ENCODE measurements at regions not wholly inside any gene's neighbourhood (a gene's known extent, or its start where the extent isn't known, plus 50 kb on each side); places are given as distances from the start of the nearest gene placed in this dataset.

DNA sequence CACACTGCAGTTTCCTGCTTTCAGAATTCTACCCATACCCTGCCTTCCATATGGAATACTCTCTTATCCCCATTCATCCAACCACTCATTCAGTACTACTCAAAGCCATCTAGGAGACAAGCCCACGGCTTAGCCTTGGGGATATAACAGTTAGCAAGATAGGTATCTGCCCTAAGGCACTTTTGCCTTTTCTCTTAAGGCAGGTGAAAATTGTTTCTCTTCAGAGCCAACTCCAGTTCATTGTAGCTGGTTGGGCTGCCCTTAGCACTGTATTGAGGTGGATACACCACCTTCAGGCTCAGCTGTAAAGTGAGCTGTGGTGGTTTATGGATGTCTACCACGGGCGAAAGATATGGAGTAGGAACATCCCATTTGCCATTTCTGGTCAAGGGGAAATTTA, 729.7 kb upstream of the TBX3 start:
- Histone ChIP-seq H3F3A (ENCODE audit: insufficient read depth, low read length, poor library complexity, severe bottlenecking) (no peaks in the 10 kb centered on the region), H4K20me1 (ENCODE audit: insufficient read depth) (no peaks in the 10 kb centered on the region), H3K79me2 (replicated peaks; ENCODE audit: insufficient read depth, low read length) (no peaks in the 10 kb centered on the region), H3K4me2 (ENCODE audit: low read length) (no peak overlapping the region), H3K36me3 (ENCODE audit: insufficient read depth, low read length) (no peaks in the 10 kb centered on the region), H2AFZ (ENCODE audit: low read depth, low read length) (no peak overlapping the region), H3K9ac (ENCODE audit: low read length) (no peak overlapping the region), H3K9me2 (ENCODE audit: insufficient read depth, low read length) (no peaks in the 10 kb centered on the region), H3K27ac (ENCODE audit: low read length) (no peak overlapping the region), H3K9me3 (ENCODE audit: low read length) (no peaks in the 10 kb centered on the region), H3K4me3 (ENCODE audit: low read length) (no peak overlapping the region), H3K27me3 (ENCODE audit: insufficient read depth, low read depth, low read length) (no peaks in the 10 kb centered on the region)
- TF ChIP-seq, protein P1, sequence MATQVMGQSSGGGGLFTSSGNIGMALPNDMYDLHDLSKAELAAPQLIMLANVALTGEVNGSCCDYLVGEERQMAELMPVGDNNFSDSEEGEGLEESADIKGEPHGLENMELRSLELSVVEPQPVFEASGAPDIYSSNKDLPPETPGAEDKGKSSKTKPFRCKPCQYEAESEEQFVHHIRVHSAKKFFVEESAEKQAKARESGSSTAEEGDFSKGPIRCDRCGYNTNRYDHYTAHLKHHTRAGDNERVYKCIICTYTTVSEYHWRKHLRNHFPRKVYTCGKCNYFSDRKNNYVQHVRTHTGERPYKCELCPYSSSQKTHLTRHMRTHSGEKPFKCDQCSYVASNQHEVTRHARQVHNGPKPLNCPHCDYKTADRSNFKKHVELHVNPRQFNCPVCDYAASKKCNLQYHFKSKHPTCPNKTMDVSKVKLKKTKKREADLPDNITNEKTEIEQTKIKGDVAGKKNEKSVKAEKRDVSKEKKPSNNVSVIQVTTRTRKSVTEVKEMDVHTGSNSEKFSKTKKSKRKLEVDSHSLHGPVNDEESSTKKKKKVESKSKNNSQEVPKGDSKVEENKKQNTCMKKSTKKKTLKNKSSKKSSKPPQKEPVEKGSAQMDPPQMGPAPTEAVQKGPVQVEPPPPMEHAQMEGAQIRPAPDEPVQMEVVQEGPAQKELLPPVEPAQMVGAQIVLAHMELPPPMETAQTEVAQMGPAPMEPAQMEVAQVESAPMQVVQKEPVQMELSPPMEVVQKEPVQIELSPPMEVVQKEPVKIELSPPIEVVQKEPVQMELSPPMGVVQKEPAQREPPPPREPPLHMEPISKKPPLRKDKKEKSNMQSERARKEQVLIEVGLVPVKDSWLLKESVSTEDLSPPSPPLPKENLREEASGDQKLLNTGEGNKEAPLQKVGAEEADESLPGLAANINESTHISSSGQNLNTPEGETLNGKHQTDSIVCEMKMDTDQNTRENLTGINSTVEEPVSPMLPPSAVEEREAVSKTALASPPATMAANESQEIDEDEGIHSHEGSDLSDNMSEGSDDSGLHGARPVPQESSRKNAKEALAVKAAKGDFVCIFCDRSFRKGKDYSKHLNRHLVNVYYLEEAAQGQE (IDR thresholded peaks at IDR 0.05; ENCODE audit: borderline replicate concordance) = no peak
- TF ChIP-seq, protein P2, sequence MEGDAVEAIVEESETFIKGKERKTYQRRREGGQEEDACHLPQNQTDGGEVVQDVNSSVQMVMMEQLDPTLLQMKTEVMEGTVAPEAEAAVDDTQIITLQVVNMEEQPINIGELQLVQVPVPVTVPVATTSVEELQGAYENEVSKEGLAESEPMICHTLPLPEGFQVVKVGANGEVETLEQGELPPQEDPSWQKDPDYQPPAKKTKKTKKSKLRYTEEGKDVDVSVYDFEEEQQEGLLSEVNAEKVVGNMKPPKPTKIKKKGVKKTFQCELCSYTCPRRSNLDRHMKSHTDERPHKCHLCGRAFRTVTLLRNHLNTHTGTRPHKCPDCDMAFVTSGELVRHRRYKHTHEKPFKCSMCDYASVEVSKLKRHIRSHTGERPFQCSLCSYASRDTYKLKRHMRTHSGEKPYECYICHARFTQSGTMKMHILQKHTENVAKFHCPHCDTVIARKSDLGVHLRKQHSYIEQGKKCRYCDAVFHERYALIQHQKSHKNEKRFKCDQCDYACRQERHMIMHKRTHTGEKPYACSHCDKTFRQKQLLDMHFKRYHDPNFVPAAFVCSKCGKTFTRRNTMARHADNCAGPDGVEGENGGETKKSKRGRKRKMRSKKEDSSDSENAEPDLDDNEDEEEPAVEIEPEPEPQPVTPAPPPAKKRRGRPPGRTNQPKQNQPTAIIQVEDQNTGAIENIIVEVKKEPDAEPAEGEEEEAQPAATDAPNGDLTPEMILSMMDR (IDR thresholded peaks at IDR 0.05; ENCODE audit: poor library complexity, severe bottlenecking) = no peak
- TF ChIP-seq EZH2 (IDR thresholded peaks at IDR 0.05; ENCODE audit: borderline replicate concordance, insufficient read depth, low read length, poor library complexity, severe bottlenecking) (no peak), EP300 (conservative IDR thresholded peaks at IDR 0.05; ENCODE audit: poor library complexity, severe bottlenecking) (no peak), SMC3 (conservative IDR thresholded peaks at IDR 0.05; ENCODE audit: poor library complexity) (no peak), POLR2AphosphoS5 (IDR thresholded peaks at IDR 0.05) (no peak), RAD21 (conservative IDR thresholded peaks at IDR 0.05) (no peak), TAF1 (IDR thresholded peaks at IDR 0.05; ENCODE audit: low read depth) (no peak)

DNA sequence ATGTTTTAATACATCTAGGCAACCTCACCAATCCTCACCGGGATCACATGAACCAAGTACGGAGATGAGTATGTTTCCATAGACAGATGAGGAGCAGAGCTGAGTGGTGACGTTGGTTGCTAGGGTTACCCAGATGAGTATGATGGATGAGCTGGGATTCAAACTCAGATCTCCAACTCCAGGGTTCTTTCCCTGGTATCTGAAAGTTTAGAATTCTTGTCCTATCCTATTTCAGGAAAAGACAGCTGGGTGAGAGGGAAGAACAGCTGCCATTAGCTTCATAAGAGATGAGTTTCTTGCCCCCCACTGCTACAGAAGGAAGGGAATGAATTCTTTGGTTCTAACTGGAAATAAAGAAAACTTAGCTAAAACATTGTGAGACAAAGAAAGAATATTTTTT, 728.9 kb upstream of the TBX3 start:
- Histone ChIP-seq H3K9me3 (ENCODE audit: low read length) (no peaks in the 10 kb centered on the region), H3K4me3 (ENCODE audit: low read length) (no peak overlapping the region), H4K20me1 (ENCODE audit: insufficient read depth) (no peaks in the 10 kb centered on the region), H3K36me3 (ENCODE audit: insufficient read depth, low read length) (no peaks in the 10 kb centered on the region), H3F3A (ENCODE audit: insufficient read depth, low read length, poor library complexity, severe bottlenecking) (no peaks in the 10 kb centered on the region), H3K27me3 (ENCODE audit: insufficient read depth, low read depth, low read length) (no peaks in the 10 kb centered on the region), H3K9me2 (ENCODE audit: insufficient read depth, low read length) (no peaks in the 10 kb centered on the region), H3K79me2 (replicated peaks; ENCODE audit: insufficient read depth, low read length) (no peaks in the 10 kb centered on the region), H3K27ac (ENCODE audit: low read length) (no peak overlapping the region), H2AFZ (ENCODE audit: low read depth, low read length) (no peak overlapping the region), H3K9ac (ENCODE audit: low read length) (no peak overlapping the region), H3K4me2 (ENCODE audit: low read length) (no peak overlapping the region)
- TF ChIP-seq EZH2 (IDR thresholded peaks at IDR 0.05; ENCODE audit: borderline replicate concordance, insufficient read depth, low read length, poor library complexity, severe bottlenecking) (no peak), RAD21 (conservative IDR thresholded peaks at IDR 0.05) (no peak), POLR2AphosphoS5 (IDR thresholded peaks at IDR 0.05) (no peak), MXI1 (conservative IDR thresholded peaks at IDR 0.05; ENCODE audit: poor library complexity, severe bottlenecking) (no peak), TAF1 (IDR thresholded peaks at IDR 0.05; ENCODE audit: low read depth) (no peak), SMC3 (conservative IDR thresholded peaks at IDR 0.05; ENCODE audit: poor library complexity) (no peak), EP300 (conservative IDR thresholded peaks at IDR 0.05; ENCODE audit: poor library complexity, severe bottlenecking) (no peak)
- TF ChIP-seq, protein P1 (IDR thresholded peaks at IDR 0.05; ENCODE audit: borderline replicate concordance) = no peak
- TF ChIP-seq, protein P2 (IDR thresholded peaks at IDR 0.05; ENCODE audit: poor library complexity, severe bottlenecking) = no peak
